Psoas muscle (tissue), 7 donors: ENCODE measurements at regions not wholly inside any gene's neighbourhood (a gene's known extent, or its start where the extent isn't known, plus 50 kb on each side); places are given as distances from the start of the nearest gene placed in this dataset.

ENCODE experiments used
- ATAC-seq, 4 donors: fragments of 200-7000 bp; cut with Tn5 transposase; one replicate each; pipeline ENCODE4 v1.9.1; 2020; ENCODE audit warnings: moderate library complexity in 3 of 4, mild to moderate bottlenecking in 2 of 4
- DNase-seq, 2 donors: peaks; one replicate each; pipeline ENCODE4 v3.0.0-alpha.2; 2020
- H3K27ac ChIP-seq: fragments of 200-600 bp; one replicate; pipeline ENCODE4 v1.8.0; 2022
- H3K27me3 ChIP-seq, 3 donors: fragments of 200-600 bp in 1 of 3; one replicate each; pipeline versions ENCODE4 v1.6.1 to v1.8.0; 2013 to 2022; ENCODE audit warnings: low read length in 2 of 3, mild to moderate bottlenecking in 2 of 3, moderate library complexity in 1 of 3; ENCODE audit not compliant: insufficient read depth in 3 of 3
- H3K36me3 ChIP-seq, 2 donors: fragments of 200-600 bp in 1 of 2; one replicate each; pipeline versions ENCODE4 v1.6.1 to v1.8.0; 2013 to 2022; ENCODE audit warnings: low read depth in 1 of 2, mild to moderate bottlenecking in 1 of 2, moderate library complexity in 1 of 2; ENCODE audit not compliant: insufficient read depth in 1 of 2
- H3K4me1 ChIP-seq: fragments of 200-600 bp; one replicate; pipeline ENCODE4 v1.8.0; 2022
- H3K4me3 ChIP-seq: fragments of 200-600 bp; one replicate; pipeline ENCODE4 v1.8.0; 2022; ENCODE audit warnings: mild to moderate bottlenecking
- H3K9me3 ChIP-seq: fragments of 200-600 bp; one replicate; pipeline ENCODE4 v1.8.0; 2022
- CTCF ChIP-seq: fragments of 200-600 bp; IDR thresholded peaks from one replicate; pipeline ENCODE4 v1.8.0; 2022; ENCODE audit warnings: antibody characterized with exemption
- WGBS, 3 donors: extraction: QIAGEN DNeasy Blood & Tissue Kit; methylation state at CpG; one replicate each; pipeline versions ENCODE4 v1.1.6 to v1.1.7; 2013; 5-methylcytosine and 5-hydroxymethylcytosine counted together
- intact Hi-C, 2 donors: fragments of 100-400 bp; cut with DNase I; formaldehyde crosslinking; loops; one replicate each; pipeline versions ENCODE4 v1.11.0 to v1.14.2; 2022
- donor health status: healthy with polysubstance abuse.
- donor health status: DM: no; HTN: no; CAD: no; lungs with moderate emphysema.
- donor health status: Bipolar disorder and iron deficiency.
- donor health status: healthy.
- donor health status: DM: yes; HTN: yes; CAD: no.
- donor health status: DM: no; HTN: no; CAD: no.
- donor health status: DM: yes; HTN: yes; CAD: no.

- WGBS, 3 donors = 80 to 86% (median 83%) methylated on average over 8 of the region's 8 CpGs
- no peak for DNase-seq
- no peak overlapping the region for H3K27ac ChIP-seq
Observed at GRCh38 chr2:42846026-42846425, 53.6 kb upstream of the HAAO start.

GRCh38 chr2:42844901-42845821 lies 52.8 kb upstream of the HAAO start:
- Histone ChIP-seq H3K4me3 (no peak overlapping the region), H3K4me1 (peaks cover 4% of the 10 kb centered on the region)
- 39 to 47% (median 41%) methylated on average over 20 of the region's 20 CpGs for WGBS, 3 donors

More at GRCh38 chr2:42846026-42846425, 53.6 kb upstream of the HAAO start:
- H3K9me3 ChIP-seq = no peaks in the 10 kb centered on the region
- H3K4me1 ChIP-seq = peaks cover 4% of the 10 kb centered on the region
- ATAC-seq = no peak
- H3K36me3 ChIP-seq = no peaks in the 10 kb centered on the region
- no peak for TF ChIP-seq CTCF
- H3K4me3 ChIP-seq = no peak overlapping the region
- H3K27me3 ChIP-seq = no peaks in the 10 kb centered on the region
- intact Hi-C loops = no loop called here

GRCh38 chr2:42844366-42844765 lies 52.0 kb upstream of the HAAO start:
- Histone ChIP-seq H3K27me3 (no peaks in the 10 kb centered on the region), H3K36me3 (no peaks in the 10 kb centered on the region), H3K9me3 (no peaks in the 10 kb centered on the region), H3K4me3 (no peak overlapping the region), H3K27ac (no peak overlapping the region), H3K4me1 (peaks cover 4% of the 10 kb centered on the region)
- no peak for TF ChIP-seq CTCF
- DNase-seq (no peak), ATAC-seq (no peak)
- intact Hi-C loops = no loop called here
- WGBS, 3 donors = 80 to 93% (median 90%) methylated on average over 5 of the region's 5 CpGs

More at GRCh38 chr2:42844901-42845821, 52.8 kb upstream of the HAAO start:
- H3K9me3 ChIP-seq = no peaks in the 10 kb centered on the region
- DNase-seq (no peak), ATAC-seq (peak in 1 of 4 donors; percentile 41)
- H3K27me3 ChIP-seq = no peaks in the 10 kb centered on the region
- H3K27ac ChIP-seq = no peak overlapping the region
- intact Hi-C loops = no loop called here
- TF ChIP-seq CTCF = no peak
- no peaks in the 10 kb centered on the region for H3K36me3 ChIP-seq

GRCh38 chr2:42843611-42844010 lies 51.2 kb upstream of the HAAO start:
- Histone ChIP-seq H3K27me3 (no peaks in the 10 kb centered on the region), H3K4me3 (no peak overlapping the region), H3K36me3 (no peaks in the 10 kb centered on the region), H3K4me1 (peaks cover 4% of the 10 kb centered on the region), H3K27ac (no peak overlapping the region), H3K9me3 (no peaks in the 10 kb centered on the region)
- DNase-seq (no peak), ATAC-seq (no peak)
- TF ChIP-seq CTCF = no peak
- intact Hi-C loops = no loop called here

- no peak for DNase-seq
- no peaks in the 10 kb centered on the region for H3K9me3 ChIP-seq
- TF ChIP-seq CTCF = no peak
- H3K36me3 ChIP-seq = no peaks in the 10 kb centered on the region
- ATAC-seq = no peak
- H3K27ac ChIP-seq = no peak overlapping the region
- H3K4me1 ChIP-seq = peaks cover 4% of the 10 kb centered on the region
- no peaks in the 10 kb centered on the region for H3K27me3 ChIP-seq
- intact Hi-C loops = no loop called here
- H3K4me3 ChIP-seq = no peak overlapping the region
- 75 to 95% (median 84%) methylated on average over 6 of the region's 6 CpGs for WGBS, 3 donors
Observed at GRCh38 chr2:42843131-42843530, 50.7 kb upstream of the HAAO start.
